A673 (cell line): ENCODE measurements at regions not wholly inside any gene's neighbourhood (a gene's known extent, or its start where the extent isn't known, plus 50 kb on each side); places are given as distances from the start of the nearest gene placed in this dataset.

ENCODE experiments used
- EZH2 ChIP-seq: fragments of 200-600 bp; sonication (generic); IDR thresholded peaks from 2 replicates; pipeline ENCODE4 v1.6.1; 2017; ENCODE audit warnings: borderline replicate concordance, low read depth, mild to moderate bottlenecking, mixed read lengths, antibody characterized with exemption, low read length; ENCODE audit not compliant: poor library complexity, severe bottlenecking
- TF ChIP-seq, protein P1 (sequence below): fragments of 300-800, 200-600 bp; sonication (generic); conservative IDR thresholded peaks from 2 replicates; pipeline ENCODE4 v1.5.1; 2017; ENCODE audit warnings: low read depth, mild to moderate bottlenecking, antibody characterized with exemption, low read length, moderate library complexity, mixed read lengths

DNA sequence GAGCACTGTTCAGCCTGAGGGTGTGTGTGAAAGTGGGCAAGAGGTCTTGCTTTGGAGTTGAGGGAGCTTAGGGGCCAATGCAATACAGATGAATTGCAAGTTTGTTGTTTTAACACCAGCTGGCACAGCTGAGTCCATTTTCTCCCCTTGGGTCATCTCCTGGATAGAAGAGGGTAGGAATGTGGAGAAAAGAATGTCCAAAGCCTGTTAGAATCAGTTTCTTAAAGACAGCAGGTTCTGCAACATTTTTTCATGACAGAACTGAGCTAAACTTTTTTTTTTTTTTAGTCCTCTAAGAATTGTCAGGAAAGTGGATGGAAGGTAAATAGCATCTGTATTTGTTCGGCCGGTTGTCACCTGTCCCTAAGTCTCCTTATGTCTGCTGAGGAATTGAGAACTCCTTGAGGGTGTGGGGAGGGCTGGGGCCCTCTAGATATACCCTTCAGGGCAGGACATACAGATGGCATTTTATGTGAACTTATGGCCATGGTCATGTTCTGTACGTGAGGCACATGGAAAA lies 211.1 kb upstream of the CADM1 start:
- TF ChIP-seq, protein P1, sequence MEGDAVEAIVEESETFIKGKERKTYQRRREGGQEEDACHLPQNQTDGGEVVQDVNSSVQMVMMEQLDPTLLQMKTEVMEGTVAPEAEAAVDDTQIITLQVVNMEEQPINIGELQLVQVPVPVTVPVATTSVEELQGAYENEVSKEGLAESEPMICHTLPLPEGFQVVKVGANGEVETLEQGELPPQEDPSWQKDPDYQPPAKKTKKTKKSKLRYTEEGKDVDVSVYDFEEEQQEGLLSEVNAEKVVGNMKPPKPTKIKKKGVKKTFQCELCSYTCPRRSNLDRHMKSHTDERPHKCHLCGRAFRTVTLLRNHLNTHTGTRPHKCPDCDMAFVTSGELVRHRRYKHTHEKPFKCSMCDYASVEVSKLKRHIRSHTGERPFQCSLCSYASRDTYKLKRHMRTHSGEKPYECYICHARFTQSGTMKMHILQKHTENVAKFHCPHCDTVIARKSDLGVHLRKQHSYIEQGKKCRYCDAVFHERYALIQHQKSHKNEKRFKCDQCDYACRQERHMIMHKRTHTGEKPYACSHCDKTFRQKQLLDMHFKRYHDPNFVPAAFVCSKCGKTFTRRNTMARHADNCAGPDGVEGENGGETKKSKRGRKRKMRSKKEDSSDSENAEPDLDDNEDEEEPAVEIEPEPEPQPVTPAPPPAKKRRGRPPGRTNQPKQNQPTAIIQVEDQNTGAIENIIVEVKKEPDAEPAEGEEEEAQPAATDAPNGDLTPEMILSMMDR = no peak
- no peak for TF ChIP-seq EZH2
